H1 (cell line): ENCODE measurements at regions not wholly inside any gene's neighbourhood (a gene's known extent, or its start where the extent isn't known, plus 50 kb on each side); places are given as distances from the start of the nearest gene placed in this dataset.

Experiments used
- CTCF ChIA-PET: fragments of 300-600 bp; sonication (Branson Sonifier 250); formaldehyde crosslinking; loops from one replicate; lab custom pipeline; 2021; ENCODE audit not compliant: partially characterized antibody; lab: Charles Lee
- POLR2A ChIA-PET: fragments of 300-600 bp; sonication (Branson Sonifier 250); formaldehyde crosslinking; loops from one replicate; lab custom pipeline; 2021; ENCODE audit warnings: inconsistent platforms; ENCODE audit not compliant: partially characterized antibody; lab: Charles Lee
- DNase-seq, 2 experiments: peaks; one replicate each; pipeline versions ENCODE4 v3.0.0 to v3.0.0-alpha.2; 2010 to 2022; ENCODE audit warnings: low spot score in 2 of 2, low read depth in 1 of 2, mixed read lengths in 1 of 2
- FAIRE-seq: peaks from 2 replicates; lab custom pipeline; 2011; peaks lifted over from hg19 to GRCh38; lab: Jason Lieb, UNC
- H2AFZ ChIP-seq: 2 replicates; pipeline ENCODE4 v1.8.1; 2012; ENCODE audit warnings: low read length, inconsistent platforms
- H2AK5ac ChIP-seq: 2 replicates; pipeline ENCODE4 v1.6.1; 2013; ENCODE audit warnings: low read depth, low read length
- H2BK120ac ChIP-seq: replicated peaks from 2 replicates; pipeline ENCODE3; 2013; ENCODE audit warnings: low read depth, low read length, inconsistent platforms
- H2BK12ac ChIP-seq: 2 replicates; pipeline ENCODE4 v1.6.1; 2013; ENCODE audit warnings: low read depth, low read length
- H2BK15ac ChIP-seq: 2 replicates; pipeline ENCODE4 v1.6.1; 2013; ENCODE audit warnings: low read length
- H2BK20ac ChIP-seq: 2 replicates; pipeline ENCODE4 v1.6.1; 2013; ENCODE audit warnings: low read length
- H2BK5ac ChIP-seq: 2 replicates; pipeline ENCODE4 v1.6.1; 2013; ENCODE audit warnings: low read depth, low read length
- H3K14ac ChIP-seq: 2 replicates; pipeline ENCODE4 v1.6.1; 2013; ENCODE audit warnings: inconsistent platforms; ENCODE audit not compliant: insufficient read length
- H3K18ac ChIP-seq: 2 replicates; pipeline ENCODE4 v1.6.1; 2013; ENCODE audit warnings: low read length; ENCODE audit errors: extremely low read depth
- H3K23ac ChIP-seq: 2 replicates; pipeline ENCODE4 v1.6.1; 2013; ENCODE audit warnings: inconsistent platforms; ENCODE audit not compliant: insufficient read length
- H3K23me2 ChIP-seq: 2 replicates; pipeline ENCODE4 v1.6.1; 2013; ENCODE audit warnings: low read depth, low read length
- H3K27ac ChIP-seq: 2 replicates; pipeline ENCODE4 v1.6.1; 2011; ENCODE audit warnings: low read depth, low read length, inconsistent platforms
- H3K27me3 ChIP-seq, 4 experiments: replicated peaks in 1 of 4; 1 replicate in 1 of 4; 2 replicates in 3 of 4; pipeline versions ENCODE4 v1.6.1 to v1.8.1; 2011 to 2013; ENCODE audit warnings: low read length in 3 of 4, mild to moderate bottlenecking in 3 of 4, inconsistent platforms in 2 of 4, mixed read lengths in 2 of 4, moderate library complexity in 1 of 4; ENCODE audit not compliant: control insufficient read depth in 3 of 4, insufficient read depth in 3 of 4; ENCODE audit errors: extremely low read depth in 1 of 4
- H3K36me3 ChIP-seq, 4 experiments: 2 replicates each; pipeline versions ENCODE4 v1.6.1 to v1.8.1; 2011 to 2013; ENCODE audit warnings: mild to moderate bottlenecking in 4 of 4, low read length in 3 of 4, moderate library complexity in 2 of 4, control low read depth in 1 of 4, inconsistent platforms in 1 of 4; ENCODE audit not compliant: insufficient read depth in 4 of 4, control insufficient read depth in 2 of 4
- H3K4ac ChIP-seq: replicated peaks from 2 replicates; pipeline ENCODE3; 2013; ENCODE audit warnings: low read length, low read depth, mixed read lengths, inconsistent platforms; ENCODE audit not compliant: insufficient read length
- H3K4me1 ChIP-seq, 4 experiments: replicated peaks in 1 of 4; 1 replicate in 1 of 4; 2 replicates in 3 of 4; pipeline versions ENCODE4 v1.6.1 to v1.8.1; 2011 to 2013; ENCODE audit warnings: low read length in 3 of 4, inconsistent platforms in 2 of 4, mixed read lengths in 1 of 4; ENCODE audit not compliant: insufficient read depth in 4 of 4, control insufficient read depth in 3 of 4
- H3K4me2 ChIP-seq, 2 experiments: 2 replicates each; pipeline versions ENCODE4 v1.6.1 to v1.8.1; 2011 to 2013; ENCODE audit warnings: low read depth in 2 of 2, low read length in 2 of 2, control low read depth in 1 of 2, inconsistent platforms in 1 of 2, mild to moderate bottlenecking in 1 of 2; ENCODE audit not compliant: insufficient read depth in 1 of 2
- H3K4me3 ChIP-seq, 4 experiments: fragments of 200-600, 300-600 bp in 1 of 4; sonication (generic), shearing (Covaris generic), sonication (Bioruptor Twin) in 1 of 4; 2 replicates each; pipeline versions ENCODE4 v1.5.1 to v1.8.1; 2011 to 2016; ENCODE audit warnings: low read length in 4 of 4, low read depth in 3 of 4, control low read depth in 2 of 4, inconsistent platforms in 2 of 4, mild to moderate bottlenecking in 2 of 4, mixed read lengths in 1 of 4, moderate library complexity in 1 of 4; ENCODE audit not compliant: insufficient read depth in 2 of 4; ENCODE audit errors: extremely low read depth in 1 of 4
- H3K56ac ChIP-seq: replicated peaks from 2 replicates; pipeline ENCODE3; 2013; ENCODE audit warnings: low read depth, mild to moderate bottlenecking, mixed read lengths, low read length, inconsistent platforms; ENCODE audit not compliant: insufficient read length
- H3K79me1 ChIP-seq: 2 replicates; pipeline ENCODE4 v1.6.1; 2013; ENCODE audit warnings: low read depth, low read length, control low read depth
- H3K79me2 ChIP-seq, 2 experiments: 2 replicates each; pipeline versions ENCODE4 v1.6.1 to v1.8.1; 2012 to 2013; ENCODE audit warnings: low read length in 2 of 2, mild to moderate bottlenecking in 2 of 2, inconsistent platforms in 1 of 2; ENCODE audit not compliant: insufficient read depth in 2 of 2, control insufficient read depth in 1 of 2
- H3K9ac ChIP-seq, 4 experiments: replicated peaks in 1 of 4; 1 replicate in 1 of 4; 2 replicates in 3 of 4; pipeline versions ENCODE4 v1.6.1 to v1.8.1; 2011 to 2013; ENCODE audit warnings: low read depth in 3 of 4, low read length in 3 of 4, control low read depth in 2 of 4, mild to moderate bottlenecking in 2 of 4, moderate library complexity in 2 of 4, inconsistent platforms in 1 of 4; ENCODE audit errors: extremely low read depth in 1 of 4
- H3K9me3 ChIP-seq, 2 experiments: 2 replicates each; pipeline versions ENCODE4 v1.6.1 to v1.8.1; 2012 to 2013; ENCODE audit warnings: mild to moderate bottlenecking in 2 of 2, moderate library complexity in 2 of 2, control low read depth in 1 of 2, inconsistent platforms in 1 of 2, low read depth in 1 of 2, low read length in 1 of 2, mixed read lengths in 1 of 2; ENCODE audit not compliant: insufficient read depth in 2 of 2
- H4K20me1 ChIP-seq, 2 experiments: replicated peaks in 1 of 2; 2 replicates each; pipeline versions ENCODE3 to v1.8.1; 2011 to 2013; ENCODE audit warnings: inconsistent platforms in 2 of 2, low read length in 2 of 2, mild to moderate bottlenecking in 1 of 2; ENCODE audit not compliant: insufficient read depth in 2 of 2, control insufficient read depth in 1 of 2
- H4K5ac ChIP-seq: 2 replicates; pipeline ENCODE4 v1.6.1; 2013; ENCODE audit warnings: low read length, low read depth, mixed read lengths, inconsistent platforms; ENCODE audit not compliant: insufficient read length
- H4K8ac ChIP-seq: 2 replicates; pipeline ENCODE4 v1.8.0; 2013; ENCODE audit warnings: mild to moderate bottlenecking, moderate library complexity, low read length, inconsistent platforms; ENCODE audit not compliant: insufficient read depth; ENCODE audit errors: extremely low read depth
- H4K91ac ChIP-seq: replicated peaks from 2 replicates; pipeline ENCODE3; 2013; ENCODE audit warnings: low read length, mixed read lengths, inconsistent platforms; ENCODE audit not compliant: insufficient read length
- TAF7 ChIP-seq: optimal IDR thresholded peaks from 2 replicates; pipeline ENCODE3; 2011; ENCODE audit warnings: low read depth, mild to moderate bottlenecking, inconsistent platforms, low read length, moderate library complexity, borderline replicate concordance
- WGBS, 2 experiments: shearing (Covaris generic) in 1 of 2; methylation state at CpG; one replicate each; pipeline versions ENCODE4 v1.1.6 to v1.1.7; 2013 to 2015; ENCODE audit warnings: low lambda C conversion rate in 2 of 2, mixed read lengths in 2 of 2, inconsistent platforms in 1 of 2, low coverage in 1 of 2, missing lambda C conversion rate in 1 of 2; ENCODE audit not compliant: insufficient replicate concordance in 2 of 2, insufficient coverage in 1 of 2, insufficient read length in 1 of 2; ENCODE audit errors: extremely low coverage in 1 of 2, missing lambda C conversion rate in 1 of 2; 5-methylcytosine and 5-hydroxymethylcytosine counted together

DNA sequence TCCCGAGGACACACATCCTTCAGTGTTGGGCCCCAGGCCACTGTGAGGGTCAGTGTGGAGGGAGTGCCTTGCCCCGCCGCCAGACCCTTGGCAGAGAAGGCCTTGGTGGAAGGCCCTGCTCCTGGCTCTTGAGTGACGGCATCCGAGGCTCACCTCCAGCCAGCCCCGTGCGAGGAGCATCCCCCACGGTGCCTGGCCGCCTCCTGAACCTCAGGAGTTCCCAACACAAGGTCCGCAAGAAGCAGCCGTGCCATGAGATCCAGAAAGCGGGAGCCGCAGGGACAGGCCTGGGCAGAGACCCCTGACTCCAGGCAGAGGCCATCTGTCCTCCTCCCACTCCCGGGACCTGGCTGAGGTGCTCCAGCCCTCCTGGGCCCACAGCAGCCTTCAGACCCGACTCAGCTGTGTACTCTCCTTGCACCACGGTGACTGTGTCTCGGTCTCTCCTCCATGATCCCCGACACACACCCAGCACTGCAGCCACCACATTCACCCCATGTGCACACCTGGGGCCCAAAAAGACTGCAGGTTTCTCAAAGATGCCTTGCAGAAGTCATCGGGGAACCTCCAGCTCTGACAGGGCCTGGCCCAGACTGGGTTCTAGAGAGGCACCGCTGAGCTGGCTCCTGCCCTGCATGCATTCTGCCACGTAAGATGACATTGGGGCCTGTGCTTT, 870.2 kb downstream of the BRD1 start:
- WGBS, 2 experiments = 94% methylated on average over 16 of the region's 21 CpGs; no CpG with 5 or more reads in 1 of the 2 experiments
- no peak for FAIRE-seq
- CTCF ChIA-PET = no interaction called here

More for the DNA sequence above, 870.2 kb downstream of the BRD1 start:
- Histone ChIP-seq H4K5ac (no peak overlapping the region), H3K27ac (no peak overlapping the region), H3K4me2 (no peak overlapping the region), H3K36me3 (no peaks in the 10 kb centered on the region; a peak in 1 of 8 replicates), H3K14ac (no peak overlapping the region), H2BK120ac (no peak overlapping the region), H3K56ac (no peak overlapping the region), H4K8ac (no peak overlapping the region), H3K9me3 (no peaks in the 10 kb centered on the region), H2BK12ac (peak overlapping the region; percentile 82; the same call in 1 of the 2 replicates), H2AFZ (no peak overlapping the region), H3K4me1 (peaks cover 2 to 5% (median 4%) of the 10 kb centered on the region in 4 experiments; a peak in 3 of 7 replicates), H3K9ac (no peak overlapping the region), H4K91ac (no peak overlapping the region), H3K79me1 (no peaks in the 10 kb centered on the region), H3K4me3 (no peak overlapping the region), H2AK5ac (no peak overlapping the region), H3K18ac (no peak overlapping the region), H2BK15ac (peak overlapping the region; percentile 48; the same call in 1 of the 2 replicates), H2BK5ac (peak overlapping the region; percentile 54; the same call in 1 of the 2 replicates), H3K4ac (no peak overlapping the region), H4K20me1 (peaks cover 0 to 8% of the 10 kb centered on the region in 2 experiments), H3K27me3 (0 out of 7 replicates have a peak, but pooled peaks cover 0 to 3% (median 0%) of the 10 kb centered on the region in 4 experiments), H3K23ac (no peak overlapping the region), H3K79me2 (no peaks in the 10 kb centered on the region), H2BK20ac (no peak overlapping the region), H3K23me2 (peaks cover 11% of the 10 kb centered on the region; the same call in 1 of the 2 replicates)
- POLR2A ChIA-PET = no interaction called here
- no peak for TF ChIP-seq TAF7
- no peak for DNase-seq
